Thyroid gland (tissue), 4 donors: ENCODE measurements at regions not wholly inside any gene's neighbourhood (a gene's known extent, or its start where the extent isn't known, plus 50 kb on each side); places are given as distances from the start of the nearest gene placed in this dataset.

Experiments
- DNase-seq, 2 donors: peaks; one replicate each; pipeline ENCODE4 v3.0.0-alpha.2; 2019
- H3K27ac ChIP-seq, 3 donors: fragments of 200-600 bp; sonication (generic); 1 replicate in 2 of 3; 2 replicates in 1 of 3; pipeline ENCODE4 v1.5.1; 2016 to 2019; ENCODE audit warnings: mild to moderate bottlenecking in 1 of 3, moderate library complexity in 1 of 3
- H3K27me3 ChIP-seq: fragments of 200-600 bp; sonication (generic); one replicate; pipeline ENCODE4 v1.5.1; 2019
- H3K36me3 ChIP-seq, 2 donors: fragments of 200-600 bp; sonication (generic); one replicate each; pipeline ENCODE4 v1.5.1; 2016 to 2019
- H3K4me1 ChIP-seq, 2 donors: fragments of 200-600 bp; sonication (generic); one replicate each; pipeline ENCODE4 v1.5.1; 2017 to 2019
- H3K4me3 ChIP-seq, 3 donors: fragments of 200-600 bp; sonication (generic); replicated peaks in 1 of 3; 1 replicate in 2 of 3; 2 replicates in 1 of 3; pipeline ENCODE4 v1.5.1; 2016; ENCODE audit warnings: mild to moderate bottlenecking in 1 of 3
- H3K9me3 ChIP-seq: fragments of 200-600 bp; sonication (generic); one replicate; pipeline ENCODE4 v1.5.1; 2017
- CTCF ChIP-seq, 6 experiments: fragments of 200-600 bp in 3 of 6; fragments of 450-650 bp in 3 of 6; sonication (generic) in 3 of 6; IDR thresholded peaks; one replicate each; pipeline ENCODE4 v1.5.1; 2016 to 2019; ENCODE audit warnings: antibody characterized with exemption in 6 of 6, mild to moderate bottlenecking in 2 of 6, inconsistent platforms in 1 of 6, moderate library complexity in 1 of 6
- POLR2A ChIP-seq, 2 donors: fragments of 450-650 bp; IDR thresholded peaks; one replicate each; pipeline ENCODE4 v1.6.1; 2017; ENCODE audit warnings: antibody characterized with exemption in 2 of 2, mild to moderate bottlenecking in 2 of 2, moderate library complexity in 1 of 2
- WGBS, 2 donors: methylation state at CpG; one replicate each; pipeline ENCODE4 v1.1.5; 2017; 5-methylcytosine and 5-hydroxymethylcytosine counted together
- intact Hi-C: fragments of 100-400 bp; cut with DNase I; formaldehyde crosslinking; loops from one replicate; pipeline ENCODE4 v1.15.1; 2023

GRCh38 chr9:1956958-1957357 lies 58.2 kb upstream of the SMARCA2 start:
- Histone ChIP-seq H3K27ac (no peak overlapping the region), H3K4me3 (no peak overlapping the region), H3K9me3 (no peaks in the 10 kb centered on the region), H3K36me3 (no peaks in the 10 kb centered on the region), H3K4me1 (no peaks in the 10 kb centered on the region), H3K27me3 (no peaks in the 10 kb centered on the region)
- intact Hi-C loops, result no loop called here
- DNase-seq, result no peak
- TF ChIP-seq POLR2A (IDR thresholded peaks at IDR 0.05), result no peak
- TF ChIP-seq CTCF (IDR thresholded peaks at IDR 0.05), result no peak
- WGBS, 2 donors, result 91 to 97% methylated on average over 1 of the region's 1 CpG

- no peak for DNase-seq
- Histone ChIP-seq H3K9me3 (no peaks in the 10 kb centered on the region), H3K4me1 (no peaks in the 10 kb centered on the region), H3K27ac (no peak overlapping the region), H3K4me3 (no peak overlapping the region), H3K27me3 (no peaks in the 10 kb centered on the region), H3K36me3 (no peaks in the 10 kb centered on the region)
- WGBS, 2 donors, result 93% methylated on average over 2 of the region's 2 CpGs
- TF ChIP-seq POLR2A (IDR thresholded peaks at IDR 0.05) (no peak), CTCF (IDR thresholded peaks at IDR 0.05) (no peak)
- intact Hi-C loops, result no loop called here
These were observed 57.3 kb upstream of the SMARCA2 start for GRCh38 chr9:1957856-1958255.

GRCh38 chr9:1959371-1959770 lies 55.8 kb upstream of the SMARCA2 start:
- DNase-seq, result no peak
- WGBS, 2 donors, result 82 to 85% methylated on average over 1 of the region's 1 CpG
- Histone ChIP-seq H3K27ac (no peak overlapping the region), H3K4me3 (no peak overlapping the region), H3K36me3 (no peaks in the 10 kb centered on the region), H3K4me1 (no peaks in the 10 kb centered on the region), H3K27me3 (no peaks in the 10 kb centered on the region), H3K9me3 (no peaks in the 10 kb centered on the region)
- TF ChIP-seq POLR2A (IDR thresholded peaks at IDR 0.05), result no peak
- no peak for TF ChIP-seq CTCF (IDR thresholded peaks at IDR 0.05)
- intact Hi-C loops, result no loop called here

GRCh38 chr9:1960342-1961042 lies 54.7 kb upstream of the SMARCA2 start:
- intact Hi-C loops, result no loop called here
- DNase-seq, result no peak
- TF ChIP-seq POLR2A (IDR thresholded peaks at IDR 0.05) (no peak), CTCF (IDR thresholded peaks at IDR 0.05) (no peak)
- H3K4me3 ChIP-seq, result no peak overlapping the region
- no peaks in the 10 kb centered on the region for H3K27me3 ChIP-seq
- no peaks in the 10 kb centered on the region for H3K36me3 ChIP-seq
- no peak overlapping the region for H3K27ac ChIP-seq
- 56 to 87% methylated on average over 6 of the region's 6 CpGs for WGBS, 2 donors
- no peaks in the 10 kb centered on the region for H3K9me3 ChIP-seq
- H3K4me1 ChIP-seq, result no peaks in the 10 kb centered on the region

GRCh38 chr9:1962122-1962521 lies 53.0 kb upstream of the SMARCA2 start:
- intact Hi-C loops, result no loop called here
- DNase-seq, result no peak

More at GRCh38 chr9:1962122-1962521, 53.0 kb upstream of the SMARCA2 start:
- H3K4me3 ChIP-seq, result no peak overlapping the region
- WGBS, 2 donors, result 73 to 84% methylated on average over 2 of the region's 2 CpGs
- no peaks in the 10 kb centered on the region for H3K27me3 ChIP-seq
- TF ChIP-seq CTCF (IDR thresholded peaks at IDR 0.05) (no peak), POLR2A (IDR thresholded peaks at IDR 0.05) (no peak)
- no peaks in the 10 kb centered on the region for H3K36me3 ChIP-seq
- no peaks in the 10 kb centered on the region for H3K4me1 ChIP-seq
- no peak overlapping the region for H3K27ac ChIP-seq
- no peaks in the 10 kb centered on the region for H3K9me3 ChIP-seq
